ENCODE measurements at regions not wholly inside any gene's neighbourhood (a gene's known extent, or its start where the extent isn't known, plus 50 kb on each side); places are given as distances from the start of the nearest gene placed in this dataset.

DNA sequence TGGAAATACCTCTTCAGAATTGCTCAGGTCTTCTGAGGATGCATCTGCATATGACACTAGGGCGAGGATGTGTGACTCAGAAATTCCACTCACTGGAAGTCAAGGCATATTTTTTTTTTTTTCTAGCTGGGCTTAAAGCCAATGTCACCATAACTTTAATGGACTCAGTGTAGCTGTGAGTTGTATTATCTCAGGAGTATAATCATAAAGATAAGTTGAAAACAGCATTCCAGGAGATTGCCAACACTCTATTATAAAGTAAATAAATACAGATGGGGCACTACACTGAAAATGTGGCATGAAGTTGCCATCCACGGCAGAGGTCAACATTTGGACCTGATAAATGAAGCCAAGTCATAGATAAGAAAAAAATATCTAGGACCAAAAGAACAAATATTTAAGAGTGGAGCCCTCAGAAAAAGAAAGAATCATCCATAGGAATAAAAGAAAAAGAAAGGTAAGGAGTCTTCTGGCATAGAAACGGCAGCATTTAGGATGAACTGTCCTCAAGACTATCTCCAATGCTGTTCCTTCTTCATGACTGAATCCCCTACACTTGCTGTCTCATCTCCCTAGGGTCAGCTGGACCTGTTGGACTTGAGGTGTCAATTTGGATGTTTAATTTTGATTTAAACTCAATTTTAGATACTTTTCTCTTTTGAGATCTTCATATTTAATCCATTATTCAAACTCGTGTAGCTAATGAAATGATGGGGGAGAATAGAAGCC, 72.9 kb upstream of the CAV2 start:
- Histone ChIP-seq H3K9me3 (ENCODE audit: low read length) (no peaks in the 10 kb centered on the region), H3K9ac (ENCODE audit: low read length) (no peak overlapping the region), H3K27me3 (ENCODE audit: control insufficient read depth in 1 of 2, insufficient read depth in 2 of 2, low read length in 2 of 2) (no peaks in the 10 kb centered on the region), H3K4me3 (ENCODE audit: low read depth in 1 of 2, low read length in 2 of 2) (no peak overlapping the region), H3K36me3 (ENCODE audit: insufficient read depth, low read length) (no peaks in the 10 kb centered on the region), H3K4me1 (ENCODE audit: insufficient read depth, low read length) (peaks cover 14% of the 10 kb centered on the region), H3K27ac (ENCODE audit: low read depth, low read length) (no peak overlapping the region)

DNA sequence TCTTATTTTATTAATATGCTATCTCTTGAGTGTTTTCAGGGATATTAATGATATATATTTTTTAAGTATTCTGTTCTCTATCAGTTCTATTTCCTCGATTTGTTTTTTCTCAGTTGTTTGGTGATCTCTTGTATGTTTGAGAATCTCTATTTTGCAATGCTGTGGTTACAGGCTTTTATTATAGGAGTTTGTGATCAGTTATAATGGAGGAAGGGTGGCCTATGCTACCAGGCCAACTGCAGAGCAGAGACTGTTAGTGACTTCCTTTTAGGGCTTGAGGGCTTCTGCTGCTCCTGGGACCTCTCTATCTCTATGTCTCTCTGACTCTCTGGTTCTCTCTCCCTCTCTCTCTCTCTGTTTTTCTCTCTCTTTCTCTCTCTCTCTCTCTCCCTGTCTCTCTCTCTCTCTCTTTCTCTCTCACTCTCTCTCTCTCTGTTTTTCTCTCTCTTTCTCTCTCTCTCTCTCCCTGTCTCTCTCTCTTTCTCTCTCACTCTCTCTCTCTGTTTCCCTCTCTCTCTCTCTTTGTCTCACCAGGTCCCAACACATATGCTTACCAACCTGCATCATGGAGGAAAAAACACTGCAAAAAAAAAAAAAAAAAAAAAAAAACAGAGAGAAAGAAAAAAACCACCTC, 69.4 kb upstream of the CAV2 start:
- no peak overlapping the region for H3K4me3 ChIP-seq (ENCODE audit: low read depth in 1 of 2, low read length in 2 of 2)
- no peaks in the 10 kb centered on the region for H3K9me3 ChIP-seq (ENCODE audit: low read length)
- H3K27me3 ChIP-seq (ENCODE audit: control insufficient read depth in 1 of 2, insufficient read depth in 2 of 2, low read length in 2 of 2), result no peaks in the 10 kb centered on the region
- no peak overlapping the region for H3K27ac ChIP-seq (ENCODE audit: low read depth, low read length)
- H3K4me1 ChIP-seq (ENCODE audit: insufficient read depth, low read length), result peaks cover 14% of the 10 kb centered on the region
- H3K36me3 ChIP-seq (ENCODE audit: insufficient read depth, low read length), result no peaks in the 10 kb centered on the region
- H3K9ac ChIP-seq (ENCODE audit: low read length), result no peak overlapping the region

DNA sequence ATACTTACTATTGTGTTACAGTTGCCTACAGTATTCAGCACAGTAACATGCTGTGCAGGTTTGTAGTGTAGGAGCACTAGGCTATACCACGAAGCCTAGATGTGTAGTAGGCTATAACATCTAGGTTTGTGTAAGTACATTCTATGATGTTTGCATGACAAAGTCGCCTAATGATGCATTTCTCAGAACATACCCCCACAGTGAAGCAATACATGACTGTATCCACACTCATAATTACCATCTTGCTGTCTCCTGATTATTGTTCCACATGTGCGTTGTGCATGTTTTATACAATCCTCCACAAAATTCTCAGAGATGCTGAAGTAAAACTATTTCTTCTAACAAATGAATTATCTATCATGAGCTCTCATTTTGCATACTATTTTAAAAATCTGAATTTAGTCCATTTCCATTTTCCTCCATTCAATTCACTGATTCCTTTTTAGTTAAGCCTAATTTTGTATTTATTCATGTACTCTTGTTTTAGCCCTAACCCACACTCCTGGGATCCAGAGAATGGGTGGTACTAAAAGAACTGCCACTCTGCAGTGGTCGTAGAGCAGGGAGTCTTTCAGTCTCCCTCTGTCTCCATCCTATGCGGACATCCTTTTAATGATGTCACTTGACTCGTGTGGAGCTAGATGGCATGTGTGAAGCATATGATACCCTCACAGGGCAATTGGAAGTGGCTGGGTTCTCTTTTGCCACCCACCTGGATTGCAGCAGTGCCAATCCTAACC, 67.6 kb upstream of the CAV2 start:
- Histone ChIP-seq H3K27ac (ENCODE audit: low read depth, low read length) (no peak overlapping the region), H3K27me3 (ENCODE audit: control insufficient read depth in 1 of 2, insufficient read depth in 2 of 2, low read length in 2 of 2) (no peaks in the 10 kb centered on the region), H3K9ac (ENCODE audit: low read length) (no peak overlapping the region), H3K4me1 (ENCODE audit: insufficient read depth, low read length) (peaks cover under 1% of the 10 kb centered on the region), H3K4me3 (ENCODE audit: low read depth in 1 of 2, low read length in 2 of 2) (no peak overlapping the region), H3K36me3 (ENCODE audit: insufficient read depth, low read length) (no peaks in the 10 kb centered on the region), H3K9me3 (ENCODE audit: low read length) (no peaks in the 10 kb centered on the region)

DNA sequence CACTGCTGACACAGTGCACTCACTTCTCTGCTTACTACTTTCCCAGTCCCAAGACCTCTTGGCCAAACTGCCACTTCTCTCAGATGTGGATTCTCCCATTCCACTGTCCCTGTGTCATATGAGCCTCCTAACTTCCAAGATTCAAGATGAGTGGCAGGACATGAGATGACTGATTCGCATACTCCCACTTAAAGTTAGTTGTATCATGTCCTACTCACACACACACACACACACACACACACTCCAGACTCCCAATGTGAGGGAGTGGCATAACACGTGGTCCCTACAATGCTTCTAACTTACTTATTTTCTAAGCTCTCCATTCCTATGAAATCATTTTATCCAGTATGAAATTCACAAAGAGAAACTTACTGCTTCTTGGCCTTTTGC, 67.0 kb upstream of the CAV2 start:
- Histone ChIP-seq H3K27ac (ENCODE audit: low read depth, low read length) (no peak overlapping the region), H3K27me3 (ENCODE audit: control insufficient read depth in 1 of 2, insufficient read depth in 2 of 2, low read length in 2 of 2) (no peaks in the 10 kb centered on the region)

DNA sequence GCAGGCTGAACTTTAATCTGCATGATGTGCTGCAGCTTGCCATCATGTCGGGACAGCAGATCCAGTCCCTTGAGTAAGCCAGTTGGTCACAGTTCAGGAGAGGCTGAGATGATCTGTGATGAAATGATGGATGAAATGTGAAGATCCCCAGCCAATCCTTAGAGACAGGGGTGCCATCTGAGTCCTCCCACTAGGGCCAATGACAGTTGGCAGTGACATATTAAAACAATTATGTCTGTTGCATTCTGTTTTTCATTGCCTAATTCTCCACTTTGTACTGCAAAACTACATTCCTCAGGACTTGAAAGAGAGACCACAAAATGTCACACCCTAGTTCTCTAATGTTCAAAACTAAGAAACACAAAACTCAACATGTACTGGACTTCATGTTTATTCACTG, 66.3 kb upstream of the CAV2 start:
- Histone ChIP-seq H3K4me3 (ENCODE audit: low read depth in 1 of 2, low read length in 2 of 2) (peak overlapping the region in 1 of 2 donors; percentile 1), H3K36me3 (ENCODE audit: insufficient read depth, low read length) (no peaks in the 10 kb centered on the region), H3K9me3 (ENCODE audit: low read length) (no peaks in the 10 kb centered on the region), H3K27ac (ENCODE audit: low read depth, low read length) (no peak overlapping the region), H3K9ac (ENCODE audit: low read length) (no peak overlapping the region), H3K27me3 (ENCODE audit: control insufficient read depth in 1 of 2, insufficient read depth in 2 of 2, low read length in 2 of 2) (no peaks in the 10 kb centered on the region), H3K4me1 (ENCODE audit: insufficient read depth, low read length) (no peaks in the 10 kb centered on the region)

More for the DNA sequence above, 67.0 kb upstream of the CAV2 start:
- H3K9me3 ChIP-seq (ENCODE audit: low read length), result no peaks in the 10 kb centered on the region
- no peaks in the 10 kb centered on the region for H3K4me1 ChIP-seq (ENCODE audit: insufficient read depth, low read length)
- no peak overlapping the region for H3K9ac ChIP-seq (ENCODE audit: low read length)
- no peak overlapping the region for H3K4me3 ChIP-seq (ENCODE audit: low read depth in 1 of 2, low read length in 2 of 2)
- H3K36me3 ChIP-seq (ENCODE audit: insufficient read depth, low read length), result no peaks in the 10 kb centered on the region

DNA sequence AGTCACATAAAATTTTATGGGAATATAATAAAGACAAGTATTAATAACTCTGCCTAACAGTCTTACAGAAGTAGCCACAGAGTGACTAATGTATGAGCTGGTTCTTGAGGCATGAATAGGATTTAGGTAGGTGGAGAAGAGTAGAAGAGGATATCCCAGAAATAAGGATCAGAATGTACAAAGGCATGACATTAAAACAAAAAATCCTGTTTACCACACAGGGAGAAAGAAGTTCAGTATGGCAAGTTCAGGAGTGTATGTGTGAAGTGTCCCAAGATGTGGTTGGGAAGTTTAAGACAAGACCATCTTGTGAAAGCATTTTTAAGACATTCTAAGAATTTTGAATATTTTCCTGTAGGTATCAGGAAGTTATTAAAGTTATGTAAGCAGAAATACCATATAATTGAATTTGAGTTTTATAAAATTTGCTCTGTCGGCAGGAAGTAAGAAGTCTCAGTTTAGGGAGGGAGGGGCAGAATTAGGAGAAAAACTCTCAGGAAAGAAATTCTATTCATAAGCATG, 64.7 kb upstream of the CAV2 start:
- Histone ChIP-seq H3K9ac (ENCODE audit: low read length) (no peak overlapping the region), H3K9me3 (ENCODE audit: low read length) (no peaks in the 10 kb centered on the region), H3K27ac (ENCODE audit: low read depth, low read length) (no peak overlapping the region), H3K27me3 (ENCODE audit: control insufficient read depth in 1 of 2, insufficient read depth in 2 of 2, low read length in 2 of 2) (no peaks in the 10 kb centered on the region), H3K4me3 (ENCODE audit: low read depth in 1 of 2, low read length in 2 of 2) (no peak overlapping the region), H3K36me3 (ENCODE audit: insufficient read depth, low read length) (no peaks in the 10 kb centered on the region), H3K4me1 (ENCODE audit: insufficient read depth, low read length) (no peaks in the 10 kb centered on the region)

DNA sequence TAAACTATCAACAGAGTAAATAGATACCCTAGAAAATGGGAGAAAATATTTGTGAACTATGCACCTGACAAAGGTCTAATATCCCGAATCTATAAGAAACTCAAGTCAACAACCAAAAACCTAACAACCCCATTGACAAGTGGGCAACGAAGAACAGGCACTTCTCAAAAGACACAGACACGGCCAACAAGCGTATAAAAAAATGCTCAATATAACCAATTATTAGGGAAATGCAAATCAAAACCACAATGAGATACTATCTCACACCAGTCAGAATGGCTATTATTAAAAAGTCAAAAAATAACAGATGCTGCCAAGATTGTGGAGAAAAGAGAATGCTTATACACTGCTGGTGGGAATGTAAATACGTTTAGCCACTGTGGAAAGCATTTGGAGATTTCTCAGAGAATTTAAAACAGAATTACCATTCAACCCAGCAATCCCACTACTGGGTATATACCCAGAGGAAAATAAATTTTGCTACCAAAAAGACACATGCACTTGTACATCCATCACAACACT, 63.2 kb upstream of the CAV2 start:
- Histone ChIP-seq H3K4me1 (ENCODE audit: insufficient read depth, low read length) (no peaks in the 10 kb centered on the region), H3K4me3 (ENCODE audit: low read depth in 1 of 2, low read length in 2 of 2) (no peak overlapping the region), H3K36me3 (ENCODE audit: insufficient read depth, low read length) (no peaks in the 10 kb centered on the region), H3K27me3 (ENCODE audit: control insufficient read depth in 1 of 2, insufficient read depth in 2 of 2, low read length in 2 of 2) (no peaks in the 10 kb centered on the region), H3K27ac (ENCODE audit: low read depth, low read length) (no peak overlapping the region), H3K9ac (ENCODE audit: low read length) (no peak overlapping the region), H3K9me3 (ENCODE audit: low read length) (no peaks in the 10 kb centered on the region)

DNA sequence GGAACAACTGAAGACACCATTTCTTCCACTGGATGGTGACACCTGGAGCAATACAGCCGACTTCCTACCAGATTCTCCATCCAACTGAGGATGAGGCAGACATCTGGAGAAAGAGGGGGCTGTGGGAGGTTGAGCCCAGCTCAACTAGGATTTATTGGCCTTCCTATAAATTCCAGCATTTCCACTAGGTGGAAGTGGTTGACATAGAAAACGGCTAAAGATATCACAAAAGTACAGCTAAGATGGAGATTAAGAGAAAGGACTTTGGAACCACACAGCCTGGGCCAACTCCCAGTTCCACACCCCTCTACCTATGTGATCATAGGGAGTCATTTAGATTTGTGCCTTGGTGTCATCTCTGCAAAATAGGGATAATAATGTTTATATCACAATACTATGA, 61.3 kb upstream of the CAV2 start:
- H3K9me3 ChIP-seq (ENCODE audit: low read length), result no peaks in the 10 kb centered on the region
- no peak overlapping the region for H3K9ac ChIP-seq (ENCODE audit: low read length)
- no peak overlapping the region for H3K4me3 ChIP-seq (ENCODE audit: low read depth in 1 of 2, low read length in 2 of 2)
- H3K4me1 ChIP-seq (ENCODE audit: insufficient read depth, low read length), result no peaks in the 10 kb centered on the region
- H3K27me3 ChIP-seq (ENCODE audit: control insufficient read depth in 1 of 2, insufficient read depth in 2 of 2, low read length in 2 of 2), result no peaks in the 10 kb centered on the region
- no peak overlapping the region for H3K27ac ChIP-seq (ENCODE audit: low read depth, low read length)
- no peaks in the 10 kb centered on the region for H3K36me3 ChIP-seq (ENCODE audit: insufficient read depth, low read length)

DNA sequence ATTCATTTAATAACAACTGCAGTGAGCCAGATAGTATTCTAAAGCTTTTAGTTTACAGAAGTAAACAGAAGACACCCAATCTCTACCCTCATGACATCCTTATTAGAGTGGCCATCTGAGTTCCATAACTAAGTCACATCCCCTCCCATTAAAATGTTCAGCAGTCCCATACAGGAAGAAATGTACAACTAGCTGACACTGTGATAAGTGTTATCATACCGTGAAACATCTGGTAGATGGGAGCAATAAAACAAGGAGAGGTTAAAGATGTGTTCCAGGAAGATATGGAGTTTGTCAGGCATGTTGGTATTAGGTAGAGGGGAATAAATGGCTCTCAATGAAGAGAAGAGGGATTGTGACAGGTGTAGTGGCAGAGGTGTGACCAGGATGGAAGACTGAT, 60.5 kb upstream of the CAV2 start:
- H3K27ac ChIP-seq (ENCODE audit: low read depth, low read length), result no peak overlapping the region
- H3K9ac ChIP-seq (ENCODE audit: low read length), result no peak overlapping the region
- peaks cover 1% of the 10 kb centered on the region for H3K4me1 ChIP-seq (ENCODE audit: insufficient read depth, low read length)

DNA sequence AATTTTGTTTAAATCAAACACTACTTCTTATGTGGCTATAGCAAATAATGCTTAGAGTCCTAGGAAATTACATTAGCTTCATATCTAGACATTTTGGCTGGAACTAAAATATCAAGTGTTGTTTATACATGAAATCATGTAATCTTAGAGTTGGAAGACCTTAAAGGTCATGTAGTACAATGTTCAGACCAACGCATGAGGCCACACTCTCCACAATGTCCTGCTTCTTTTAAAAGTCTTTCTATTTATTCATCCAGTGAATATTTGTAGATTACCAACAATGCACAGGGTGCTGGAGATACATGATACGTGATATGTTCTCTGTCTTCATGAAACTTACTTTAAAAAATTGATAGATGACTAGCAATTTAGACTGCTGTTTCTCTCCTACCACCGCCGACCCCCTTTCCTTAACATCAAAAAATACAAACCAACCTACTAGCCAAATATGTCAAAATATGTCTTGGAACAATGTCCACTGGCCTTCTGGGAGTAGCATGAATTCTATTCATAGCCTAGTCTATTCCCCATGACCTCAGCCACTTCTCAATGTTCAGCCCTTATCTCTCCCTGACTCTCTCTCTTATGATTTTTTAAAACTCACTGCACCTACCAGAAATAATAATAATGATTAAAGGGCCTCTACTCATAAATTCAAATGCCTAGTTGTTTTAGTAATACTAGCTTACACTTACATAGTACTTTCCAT, 59.5 kb upstream of the CAV2 start:
- no peaks in the 10 kb centered on the region for H3K9me3 ChIP-seq (ENCODE audit: low read length)
- H3K27me3 ChIP-seq (ENCODE audit: control insufficient read depth in 1 of 2, insufficient read depth in 2 of 2, low read length in 2 of 2), result no peaks in the 10 kb centered on the region
- H3K4me3 ChIP-seq (ENCODE audit: low read depth in 1 of 2, low read length in 2 of 2), result no peak overlapping the region
- H3K27ac ChIP-seq (ENCODE audit: low read depth, low read length), result no peak overlapping the region
- H3K4me1 ChIP-seq (ENCODE audit: insufficient read depth, low read length), result peaks cover 4% of the 10 kb centered on the region
- no peak overlapping the region for H3K9ac ChIP-seq (ENCODE audit: low read length)
- H3K36me3 ChIP-seq (ENCODE audit: insufficient read depth, low read length), result no peaks in the 10 kb centered on the region

More for the DNA sequence above, 60.5 kb upstream of the CAV2 start:
- no peaks in the 10 kb centered on the region for H3K36me3 ChIP-seq (ENCODE audit: insufficient read depth, low read length)
- H3K9me3 ChIP-seq (ENCODE audit: low read length), result no peaks in the 10 kb centered on the region
- no peak overlapping the region for H3K4me3 ChIP-seq (ENCODE audit: low read depth in 1 of 2, low read length in 2 of 2)
- no peaks in the 10 kb centered on the region for H3K27me3 ChIP-seq (ENCODE audit: control insufficient read depth in 1 of 2, insufficient read depth in 2 of 2, low read length in 2 of 2)

DNA sequence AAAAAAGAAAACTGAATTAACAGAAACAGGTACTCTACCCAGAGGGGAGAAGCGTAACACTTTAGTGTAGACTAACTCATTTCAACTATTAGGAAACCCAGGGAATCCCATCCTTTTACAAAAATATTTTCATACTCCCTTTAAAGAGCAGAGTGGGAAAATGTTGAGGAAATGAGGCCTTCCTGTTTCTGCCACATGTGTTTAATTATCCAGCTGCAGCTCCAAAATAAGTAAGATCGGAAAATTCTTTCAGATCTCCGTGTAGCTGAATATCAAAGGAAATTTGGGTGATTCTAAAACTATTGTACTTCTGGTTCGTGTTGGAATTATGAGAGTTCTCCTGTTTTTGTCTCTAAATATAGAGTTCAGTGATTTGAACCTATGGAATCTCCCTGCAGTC, 58.0 kb upstream of the CAV2 start:
- Histone ChIP-seq H3K4me1 (ENCODE audit: insufficient read depth, low read length) (peaks cover 4% of the 10 kb centered on the region), H3K4me3 (ENCODE audit: low read depth in 1 of 2, low read length in 2 of 2) (no peak overlapping the region), H3K27me3 (ENCODE audit: control insufficient read depth in 1 of 2, insufficient read depth in 2 of 2, low read length in 2 of 2) (no peaks in the 10 kb centered on the region), H3K27ac (ENCODE audit: low read depth, low read length) (no peak overlapping the region), H3K9ac (ENCODE audit: low read length) (no peak overlapping the region), H3K9me3 (ENCODE audit: low read length) (no peaks in the 10 kb centered on the region), H3K36me3 (ENCODE audit: insufficient read depth, low read length) (no peaks in the 10 kb centered on the region)
